ENCODE measurements at regions not wholly inside any gene's neighbourhood (a gene's known extent, or its start where the extent isn't known, plus 50 kb on each side); places are given as distances from the start of the nearest gene placed in this dataset.

DNA sequence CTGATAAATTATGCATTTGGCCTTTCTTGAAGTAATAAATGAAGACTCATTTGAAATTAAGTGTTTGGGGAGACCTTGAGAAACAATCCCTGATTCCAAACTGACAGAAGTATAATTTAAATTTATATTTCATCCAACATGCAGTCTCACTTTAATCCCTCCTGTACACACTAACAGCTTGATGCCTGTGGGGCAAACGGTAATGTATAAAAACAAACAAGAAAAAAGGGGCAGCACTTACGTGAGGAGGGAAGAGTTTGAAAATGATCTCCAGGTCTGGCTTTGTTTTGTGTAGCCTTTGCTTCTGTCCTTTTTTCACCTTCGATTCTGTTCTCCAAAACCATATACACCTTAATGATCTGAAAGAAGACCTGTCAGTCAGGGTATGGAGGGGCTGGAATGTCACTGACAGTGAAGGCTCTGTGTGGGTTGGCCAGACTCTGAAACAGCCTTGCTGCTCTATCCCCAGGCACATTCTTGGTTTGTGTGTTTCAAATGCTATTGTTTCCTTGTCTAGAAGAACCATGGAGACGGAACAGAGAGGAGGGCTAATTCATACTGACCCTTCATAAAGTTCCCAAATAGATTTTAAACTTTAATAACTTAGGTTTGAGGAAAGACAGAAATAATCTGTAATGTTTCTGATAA is 338.2 kb upstream of the WWC1 start:
- ATAC-seq (no peak), FAIRE-seq (no peak), DNase-seq (ENCODE audit: low read depth, low spot score) (no peak)
- H4K20me1 ChIP-seq (ENCODE audit: control insufficient read depth, insufficient read depth): no peaks in the 10 kb centered on the region
- H3K4me2 ChIP-seq (ENCODE audit: control insufficient read depth, insufficient read depth): no peak overlapping the region
- ChIA-PET SMC1A (ENCODE audit: uncharacterized antibody, unreplicated experiment) (interaction anchor here (0.8 kb wide), 1 partner anchor 11 kb away, joined by 3 read pairs; no protein-coding TSS in a partner anchor), CTCF (interaction anchor here (0.6 to 1.0 kb wide), 3 partner anchors 11 to 131 kb away, joined by 3 read pairs; no protein-coding TSS in a partner anchor), RAD21 (ENCODE audit: unreplicated experiment) (interaction anchor here (1.5 kb wide), 1 partner anchor 160 kb away, joined by 4 read pairs; no protein-coding TSS in a partner anchor), POLR2A (no interaction called here)
- H3K4me1 ChIP-seq (ENCODE audit: control insufficient read depth, insufficient read depth, low read length): no peaks in the 10 kb centered on the region
- BruUV-seq (replicated peaks): no TSS peak
- no peaks in the 10 kb centered on the region; the same call in 2 of the 3 replicates for H3K9me3 ChIP-seq (replicated peaks; ENCODE audit: control insufficient read depth, insufficient read depth, low read length)
- TF ChIP-seq SIX5 (IDR thresholded peaks at IDR 0.05; ENCODE audit: low read depth, low read length, severe bottlenecking): no peak
- no peak for TF ChIP-seq IKZF1 (conservative IDR thresholded peaks at IDR 0.05)
- no peak for TF ChIP-seq RUNX3 (IDR thresholded peaks at IDR 0.05; ENCODE audit: low read length)
- TF ChIP-seq BMI1 (IDR thresholded peaks at IDR 0.05; ENCODE audit: borderline replicate concordance): no peak
- TF ChIP-seq GATAD2B (conservative IDR thresholded peaks at IDR 0.05; ENCODE audit: low read depth): no peak
- no peak for TF ChIP-seq ASH2L (IDR thresholded peaks at IDR 0.05; ENCODE audit: borderline replicate concordance, low read depth)
- no peak for TF ChIP-seq TARDBP (IDR thresholded peaks at IDR 0.05; ENCODE audit: borderline replicate concordance)
- TF ChIP-seq, protein P1, sequence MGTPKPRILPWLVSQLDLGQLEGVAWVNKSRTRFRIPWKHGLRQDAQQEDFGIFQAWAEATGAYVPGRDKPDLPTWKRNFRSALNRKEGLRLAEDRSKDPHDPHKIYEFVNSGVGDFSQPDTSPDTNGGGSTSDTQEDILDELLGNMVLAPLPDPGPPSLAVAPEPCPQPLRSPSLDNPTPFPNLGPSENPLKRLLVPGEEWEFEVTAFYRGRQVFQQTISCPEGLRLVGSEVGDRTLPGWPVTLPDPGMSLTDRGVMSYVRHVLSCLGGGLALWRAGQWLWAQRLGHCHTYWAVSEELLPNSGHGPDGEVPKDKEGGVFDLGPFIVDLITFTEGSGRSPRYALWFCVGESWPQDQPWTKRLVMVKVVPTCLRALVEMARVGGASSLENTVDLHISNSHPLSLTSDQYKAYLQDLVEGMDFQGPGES (IDR thresholded peaks at IDR 0.05): no peak
- TF ChIP-seq NBN (IDR thresholded peaks at IDR 0.05): no peak
- TF ChIP-seq TCF3 (IDR thresholded peaks at IDR 0.05; ENCODE audit: borderline replicate concordance, insufficient read depth, low read depth, low read length): no peak
- TF ChIP-seq ZNF24 (IDR thresholded peaks at IDR 0.05): no peak
- TF ChIP-seq MYC (IDR thresholded peaks at IDR 0.05; ENCODE audit: insufficient read depth, insufficient read length, insufficient replicate concordance, low read length, severe bottlenecking): no peak
- TF ChIP-seq, protein P2, sequence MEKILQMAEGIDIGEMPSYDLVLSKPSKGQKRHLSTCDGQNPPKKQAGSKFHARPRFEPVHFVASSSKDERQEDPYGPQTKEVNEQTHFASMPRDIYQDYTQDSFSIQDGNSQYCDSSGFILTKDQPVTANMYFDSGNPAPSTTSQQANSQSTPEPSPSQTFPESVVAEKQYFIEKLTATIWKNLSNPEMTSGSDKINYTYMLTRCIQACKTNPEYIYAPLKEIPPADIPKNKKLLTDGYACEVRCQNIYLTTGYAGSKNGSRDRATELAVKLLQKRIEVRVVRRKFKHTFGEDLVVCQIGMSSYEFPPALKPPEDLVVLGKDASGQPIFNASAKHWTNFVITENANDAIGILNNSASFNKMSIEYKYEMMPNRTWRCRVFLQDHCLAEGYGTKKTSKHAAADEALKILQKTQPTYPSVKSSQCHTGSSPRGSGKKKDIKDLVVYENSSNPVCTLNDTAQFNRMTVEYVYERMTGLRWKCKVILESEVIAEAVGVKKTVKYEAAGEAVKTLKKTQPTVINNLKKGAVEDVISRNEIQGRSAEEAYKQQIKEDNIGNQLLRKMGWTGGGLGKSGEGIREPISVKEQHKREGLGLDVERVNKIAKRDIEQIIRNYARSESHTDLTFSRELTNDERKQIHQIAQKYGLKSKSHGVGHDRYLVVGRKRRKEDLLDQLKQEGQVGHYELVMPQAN (conservative IDR thresholded peaks at IDR 0.05): no peak
- TF ChIP-seq SMC3 (IDR thresholded peaks at IDR 0.05; ENCODE audit: borderline replicate concordance, low read length): no peak
- no peak for TF ChIP-seq RFX5 (IDR thresholded peaks at IDR 0.05; ENCODE audit: low read depth, low read length)
- TF ChIP-seq NR2C2 (IDR thresholded peaks at IDR 0.05; ENCODE audit: borderline replicate concordance, control insufficient read depth, insufficient read length, low read depth): no peak
- no peak for TF ChIP-seq TAF1 (IDR thresholded peaks at IDR 0.05; ENCODE audit: borderline replicate concordance, low read depth, low read length)
- H3K27ac ChIP-seq (ENCODE audit: control insufficient read depth, insufficient read depth): no peak overlapping the region
- no peak overlapping the region for H3K4me3 ChIP-seq
- no peak overlapping the region for H3K9ac ChIP-seq (ENCODE audit: control insufficient read depth, insufficient read depth, low read length)
- intact Hi-C loops (cut with micrococcal nuclease; ENCODE audit: unreplicated experiment): no loop called here
- no peaks in the 10 kb centered on the region; a peak in 1 of 4 replicates for H3K27me3 ChIP-seq (replicated peaks in 1 of 2; ENCODE audit: control insufficient read depth in 2 of 2, insufficient read depth in 2 of 2, low read length in 1 of 2)
- WGBS (ENCODE audit: insufficient coverage, insufficient replicate concordance, low lambda C conversion rate, missing lambda C conversion rate): 28% methylated on average over 4 of the region's 4 CpGs
- H3K79me2 ChIP-seq (ENCODE audit: control insufficient read depth, insufficient read depth, low read length): no peaks in the 10 kb centered on the region
- H2AFZ ChIP-seq (ENCODE audit: control insufficient read depth, low read depth, low read length): no peak overlapping the region
- no peaks in the 10 kb centered on the region for H3K36me3 ChIP-seq (ENCODE audit: control insufficient read depth in 2 of 2, insufficient read depth in 2 of 2, low read length in 1 of 2)
- in situ Hi-C loops (cut with MboI): no loop called here

All from GM12878 (cell line).